GM21381 (cell line): ENCODE measurements at regions not wholly inside any gene's neighbourhood (a gene's known extent, or its start where the extent isn't known, plus 50 kb on each side); places are given as distances from the start of the nearest gene placed in this dataset.
"Not testable (repeated sequence)": the region's sequence is repeated elsewhere in the genome, so short reads cannot be mapped to it uniquely, and the experiment has no call there.

ENCODE experiments used
- ATAC-seq: cut with Tn5 transposase; IDR thresholded peaks from one replicate; pipeline ENCODE4 v1.9.1; 2021; ENCODE audit warnings: mild to moderate bottlenecking, moderate library complexity; ENCODE audit not compliant: unreplicated experiment

- no peak for ATAC-seq
These were observed 126.8 kb downstream of the ALDH8A1 start for GRCh38 chr6:134822920-134823709.

DNA sequence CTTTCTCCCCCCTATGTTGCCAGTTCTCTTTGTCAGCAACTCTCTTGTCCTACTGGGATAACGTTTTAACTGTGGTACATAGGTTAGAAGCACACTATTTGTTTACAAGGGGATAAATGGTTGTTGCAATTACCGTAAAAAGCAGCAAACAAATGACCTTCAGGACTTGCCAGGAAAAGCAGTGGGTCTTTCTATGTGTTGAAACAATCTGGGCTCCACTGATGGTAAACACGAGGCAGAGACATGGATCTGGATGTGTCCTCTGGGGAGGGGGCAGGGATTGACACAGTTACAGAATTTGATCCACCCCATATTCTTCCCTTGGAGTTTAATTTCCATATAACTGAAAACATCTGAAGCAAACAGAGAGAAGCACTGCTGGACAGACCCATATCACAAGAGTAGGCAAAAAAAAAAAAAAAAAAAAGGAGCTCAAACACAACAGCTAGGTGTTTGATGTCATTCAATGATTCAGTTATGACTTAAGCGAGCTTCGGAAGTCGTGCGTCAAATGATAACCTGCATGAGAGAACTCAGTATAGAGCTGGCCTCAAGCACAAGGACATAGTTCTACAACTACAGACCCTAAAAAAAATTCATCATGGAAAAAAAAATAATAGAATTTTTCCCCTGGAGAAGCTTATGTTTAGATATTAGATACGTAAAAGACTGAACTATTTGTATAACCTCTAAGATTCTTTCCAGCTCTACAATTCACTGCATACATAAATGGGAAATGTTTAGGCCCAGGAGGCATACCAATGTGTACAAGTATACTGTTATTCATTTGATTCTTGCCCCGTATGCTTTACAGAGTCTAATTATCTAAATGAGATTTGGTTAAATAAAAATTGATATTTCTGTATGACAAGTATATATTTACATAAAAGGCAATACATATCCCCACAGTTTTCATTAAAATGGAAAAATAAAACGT is 127.7 kb downstream of the ALDH8A1 start:
- ATAC-seq, result no peak

GRCh38 chr6:134821397-134821796 is 128.5 kb downstream of the ALDH8A1 start:
- ATAC-seq, result no peak

DNA sequence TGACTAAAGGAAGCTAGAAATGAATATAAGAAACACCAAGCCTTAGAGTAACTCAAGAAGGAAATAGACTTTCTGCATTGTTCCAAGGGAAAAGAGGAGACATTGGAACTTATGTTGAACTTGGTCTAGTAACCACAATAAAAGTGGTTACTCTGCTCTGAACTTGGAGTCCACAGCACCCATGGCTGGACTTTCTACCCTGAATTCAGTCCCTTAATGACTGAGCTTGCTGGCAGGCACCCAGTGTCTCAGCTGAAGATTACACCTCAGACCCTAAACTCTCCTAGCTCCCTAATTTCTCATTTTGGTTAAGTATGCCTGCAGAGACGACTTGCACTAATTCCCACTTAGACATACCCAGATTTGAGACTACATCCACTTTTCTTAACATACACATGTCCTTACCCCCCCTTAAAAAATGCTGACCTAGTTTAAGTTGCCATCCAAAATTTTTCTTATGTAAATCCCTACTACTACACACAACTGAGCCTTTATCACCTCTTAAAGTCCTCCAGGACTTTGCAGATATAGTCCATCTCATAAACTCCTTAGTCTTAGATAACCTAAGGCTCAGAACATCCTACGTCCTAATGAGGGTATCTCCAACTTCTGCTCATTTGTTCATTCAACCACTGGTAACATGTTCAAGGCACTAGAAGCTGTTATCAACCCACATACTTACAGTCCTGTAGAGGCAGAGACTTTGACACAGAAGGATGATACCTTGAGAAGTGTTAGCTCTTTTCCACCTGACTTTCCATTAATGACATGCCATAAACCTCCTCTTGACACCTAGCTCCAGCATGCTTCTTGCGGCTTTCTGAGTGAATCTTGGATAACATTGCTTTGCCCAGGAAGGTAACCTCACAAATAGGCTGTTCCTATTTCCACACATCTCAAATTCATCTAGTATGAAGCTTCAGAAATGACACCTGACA is 129.8 kb downstream of the ALDH8A1 start:
- ATAC-seq, result no peak

DNA sequence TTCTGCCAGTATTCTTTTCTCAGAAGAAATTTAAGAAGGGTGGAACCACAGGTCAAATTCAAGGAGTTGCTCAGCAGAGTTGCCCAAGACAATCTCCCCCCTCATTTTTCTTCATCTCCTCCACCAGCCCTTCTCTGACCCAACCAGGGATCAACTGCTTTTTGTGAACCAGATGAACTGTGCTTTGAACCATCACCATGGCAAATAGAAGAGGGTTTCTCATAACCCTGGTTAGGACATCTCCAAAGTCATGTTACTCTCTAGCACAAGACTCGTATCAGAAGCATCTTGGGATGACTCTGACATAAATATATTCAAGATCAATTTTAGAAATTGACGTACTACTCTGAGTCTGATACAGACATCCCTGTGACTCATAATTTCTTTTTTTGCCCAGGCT is 130.7 kb downstream of the ALDH8A1 start:
- ATAC-seq, result no peak

GRCh38 chr6:134817448-134817847 is 132.5 kb downstream of the ALDH8A1 start:
- no peak for ATAC-seq

DNA sequence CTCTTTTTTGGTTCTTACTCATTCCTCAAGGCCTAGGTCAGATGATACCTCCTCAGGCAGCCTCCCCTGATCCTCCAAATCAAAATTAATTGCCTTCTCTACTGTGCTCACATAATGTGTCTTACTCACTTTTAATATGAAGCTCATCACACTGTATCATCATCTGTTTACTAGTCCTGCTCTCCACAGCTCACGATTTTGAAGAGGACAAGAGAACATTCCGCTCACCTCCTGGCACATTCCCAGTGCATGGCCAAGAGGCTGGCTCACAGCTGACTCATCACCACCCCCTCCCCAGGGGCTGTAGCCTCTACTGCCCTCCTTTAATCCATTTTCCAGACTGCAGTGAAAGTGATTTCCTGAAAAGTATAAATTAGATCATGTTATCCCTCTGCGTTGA is 133.1 kb downstream of the ALDH8A1 start:
- no peak for ATAC-seq

DNA sequence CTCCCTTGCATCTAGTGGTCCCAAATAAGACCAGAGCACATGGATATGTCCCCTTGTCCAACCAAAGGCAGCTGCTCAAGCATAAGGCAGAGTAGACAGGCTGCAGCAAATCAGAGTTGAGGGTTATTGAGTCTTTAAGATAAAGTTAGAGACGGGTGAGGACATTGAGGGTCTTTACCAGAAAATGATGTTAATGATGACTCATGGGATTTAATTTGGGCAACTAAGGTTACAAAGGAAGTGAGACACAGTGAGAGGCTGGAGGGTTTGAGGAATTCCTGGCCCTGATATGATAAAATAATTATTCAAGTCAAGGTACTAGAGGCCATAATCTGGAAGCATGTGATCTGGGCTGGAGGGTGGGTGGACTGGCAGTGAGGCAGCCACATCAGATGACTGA is 133.6 kb downstream of the ALDH8A1 start:
- no peak for ATAC-seq

- ATAC-seq, result no peak
These were observed 135.7 kb downstream of the ALDH8A1 start for GRCh38 chr6:134814076-134814695.

- ATAC-seq, result no peak
These were observed 136.8 kb downstream of the ALDH8A1 start for GRCh38 chr6:134813146-134813545.

DNA sequence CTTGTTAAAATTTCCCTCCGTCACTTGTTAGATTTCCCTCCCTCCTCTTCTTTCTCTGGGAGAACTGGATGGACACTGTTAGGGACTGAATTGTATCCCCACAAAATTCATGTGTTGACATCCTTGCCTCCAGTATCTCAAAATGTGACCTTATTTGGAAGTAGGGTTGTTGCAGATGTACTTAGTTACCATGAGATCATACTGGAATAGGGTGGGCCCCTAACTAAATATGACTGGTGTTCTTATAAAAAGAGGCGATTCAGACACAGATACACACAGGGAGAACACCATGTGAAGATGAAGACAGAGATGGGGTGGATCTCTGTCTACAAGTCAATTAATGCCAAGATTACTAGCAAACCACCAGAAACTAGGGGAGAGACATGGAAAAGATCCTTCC is 139.5 kb downstream of the ALDH8A1 start:
- no peak for ATAC-seq

- ATAC-seq, result no peak
These were observed 140.8 kb downstream of the ALDH8A1 start for GRCh38 chr6:134809130-134809529.

- no peak for ATAC-seq
These were observed 143.6 kb downstream of the ALDH8A1 start for GRCh38 chr6:134806180-134806798.

DNA sequence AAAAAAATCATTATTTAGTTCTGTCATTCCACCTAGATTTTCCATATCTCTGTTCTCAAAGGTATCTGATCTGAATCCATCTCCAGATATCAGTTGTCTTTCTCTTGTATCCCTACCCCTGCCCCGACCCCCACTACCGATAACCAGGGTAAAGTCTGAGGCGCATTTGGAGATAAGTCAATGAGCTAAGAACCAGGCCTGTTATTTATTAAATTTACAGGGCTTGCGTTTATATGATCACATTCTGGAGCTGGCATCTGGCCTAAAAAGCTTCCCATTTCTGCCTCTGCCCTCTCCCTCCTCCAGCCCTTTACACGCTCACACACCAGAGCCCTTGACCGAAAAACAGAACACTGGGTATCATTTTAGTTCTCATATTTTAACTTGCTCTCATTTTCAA is 144.7 kb downstream of the ALDH8A1 start:
- ATAC-seq, result no peak

GRCh38 chr6:134804311-134804710 is 145.6 kb downstream of the ALDH8A1 start:
- ATAC-seq, result not testable (repeated sequence)

DNA sequence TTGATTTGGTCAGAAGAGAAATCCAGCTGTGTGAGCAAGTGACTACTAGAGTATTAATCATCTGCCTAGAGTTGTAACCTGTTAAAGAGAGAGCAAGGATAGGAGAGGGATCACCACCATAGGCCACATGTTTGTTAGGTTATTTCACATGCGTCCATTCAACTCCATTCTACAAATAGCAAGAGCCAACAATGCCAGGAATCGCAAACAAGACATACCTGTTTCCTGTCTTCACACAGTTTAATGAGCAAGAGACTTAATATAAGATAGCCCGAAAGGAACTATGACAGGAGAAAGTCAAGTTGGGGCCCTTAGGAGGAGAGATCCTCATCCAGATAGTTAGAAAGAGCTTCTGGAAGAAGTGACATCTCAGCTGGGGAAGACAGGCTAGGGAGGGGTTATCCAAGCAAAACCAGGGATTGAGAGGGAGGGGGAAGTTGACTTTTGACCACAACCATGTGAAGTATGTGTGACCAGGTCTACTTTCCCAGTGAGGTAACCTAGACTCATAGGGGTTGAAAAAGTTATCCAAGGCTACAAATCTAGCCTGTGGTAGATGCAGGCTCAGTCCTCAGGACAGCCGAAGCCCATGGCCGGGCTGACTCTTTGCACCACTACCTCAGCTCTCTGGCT is 147.4 kb downstream of the ALDH8A1 start:
- no peak for ATAC-seq

DNA sequence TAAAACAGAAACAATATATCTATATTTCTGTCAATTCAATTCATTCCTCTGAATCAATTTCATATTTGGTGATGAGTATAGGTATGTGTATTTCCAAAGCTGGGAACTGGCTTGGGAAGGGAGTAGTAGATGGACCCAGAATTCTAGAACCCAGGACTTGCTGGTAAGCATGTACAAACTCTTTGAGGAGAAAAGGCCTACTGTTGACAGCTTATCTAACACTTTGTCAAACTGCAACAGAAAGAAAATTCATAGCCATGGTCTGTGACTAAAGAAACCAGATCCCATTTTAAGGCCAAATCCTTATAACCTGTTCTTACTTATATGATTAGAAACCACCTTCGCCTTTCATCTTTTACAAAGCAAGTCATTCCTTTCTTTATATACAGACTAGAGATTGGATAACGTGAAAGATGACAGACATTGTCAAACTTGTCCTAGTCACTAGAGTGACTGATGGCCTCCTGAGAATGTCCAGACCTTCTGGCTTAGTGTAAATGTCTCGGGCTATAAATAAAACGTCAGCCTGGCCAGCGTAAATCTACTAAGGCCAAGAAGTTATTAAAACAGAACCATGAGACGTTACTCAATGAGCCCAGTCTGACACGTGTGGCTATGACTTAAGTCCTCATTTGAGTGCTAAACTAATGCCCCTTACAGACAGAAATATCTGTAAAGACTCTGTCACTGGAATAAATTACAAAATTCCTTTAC is 152.3 kb downstream of the ALDH8A1 start:
- ATAC-seq, result no peak

- ATAC-seq, result no peak
These were observed 154.2 kb downstream of the ALDH8A1 start for GRCh38 chr6:134795691-134796090.

- no peak for ATAC-seq
These were observed 154.9 kb downstream of the ALDH8A1 start for GRCh38 chr6:134795001-134795400.
